LNCAP (cell line): ENCODE measurements at regions not wholly inside any gene's neighbourhood (a gene's known extent, or its start where the extent isn't known, plus 50 kb on each side); places are given as distances from the start of the nearest gene placed in this dataset.

Experiments used
- CTCF ChIP-seq: fragments of 450-650 bp; IDR thresholded peaks from 2 replicates; pipeline ENCODE4 v1.5.1; 2017; ENCODE audit warnings: mild to moderate bottlenecking

GRCh38 chr16:54509456-54509855, 222.9 kb upstream of the IRX3 start:
- TF ChIP-seq CTCF = no peak

DNA sequence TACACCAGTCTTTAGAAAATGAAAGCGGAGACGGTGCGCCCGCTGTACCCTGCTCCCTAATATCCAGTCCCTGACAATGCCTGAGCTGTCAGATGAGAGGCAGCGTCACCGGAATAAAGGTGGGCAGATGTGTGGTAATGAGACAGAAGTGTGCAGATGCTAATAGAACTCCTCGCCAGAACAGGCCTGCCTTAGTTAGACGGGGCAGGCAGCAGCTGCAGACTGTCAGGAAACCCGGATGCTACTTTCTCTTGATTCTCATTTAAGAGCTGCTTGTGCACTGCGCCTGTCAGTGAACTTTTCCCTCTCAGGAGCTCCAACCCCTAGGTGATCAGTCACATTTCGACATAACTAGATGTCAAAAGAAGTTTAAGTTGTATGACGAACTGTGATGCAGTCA, 221.8 kb upstream of the IRX3 start:
- no peak for TF ChIP-seq CTCF

DNA sequence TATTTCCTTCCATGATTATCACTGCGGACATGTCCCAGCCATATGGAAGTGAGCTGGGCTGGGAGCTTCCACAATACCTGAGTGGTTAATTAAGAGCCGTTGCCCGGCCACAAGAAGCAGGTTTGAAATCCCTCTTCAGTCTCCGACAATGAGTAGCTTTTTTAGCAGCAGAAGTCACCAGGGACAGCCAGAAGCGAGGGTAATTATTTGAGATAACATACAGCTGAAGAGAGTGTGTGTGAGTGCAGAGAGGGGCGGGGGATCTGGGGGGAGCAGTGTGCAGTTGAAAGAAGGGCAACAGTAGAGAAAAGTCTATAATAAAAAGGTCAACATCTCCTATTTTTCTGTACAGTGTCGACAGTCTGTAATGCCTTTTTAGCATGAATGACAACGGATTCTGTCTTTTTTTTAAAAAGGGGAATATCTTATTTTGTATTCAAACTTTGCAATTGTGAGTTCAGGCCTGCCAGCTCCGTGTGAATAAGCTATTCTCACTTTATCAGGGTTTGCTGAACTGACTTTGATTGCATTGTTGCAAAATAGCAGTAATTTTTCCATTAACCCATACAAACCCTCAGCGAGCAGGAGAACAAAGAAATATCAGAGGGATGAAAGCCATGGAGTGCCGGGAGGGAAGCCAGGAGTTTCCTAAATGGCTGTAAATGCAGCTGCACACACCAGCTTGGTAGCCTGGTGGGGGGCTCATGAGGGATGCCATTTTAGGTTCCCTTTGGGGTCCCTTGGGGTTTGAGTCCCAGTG, 220.3 kb upstream of the IRX3 start:
- TF ChIP-seq CTCF = no peak

- no peak for TF ChIP-seq CTCF
These were observed 219.6 kb upstream of the IRX3 start for GRCh38 chr16:54506214-54506580.

GRCh38 chr16:54505549-54506213, 219.1 kb upstream of the IRX3 start:
- TF ChIP-seq CTCF = no peak

DNA sequence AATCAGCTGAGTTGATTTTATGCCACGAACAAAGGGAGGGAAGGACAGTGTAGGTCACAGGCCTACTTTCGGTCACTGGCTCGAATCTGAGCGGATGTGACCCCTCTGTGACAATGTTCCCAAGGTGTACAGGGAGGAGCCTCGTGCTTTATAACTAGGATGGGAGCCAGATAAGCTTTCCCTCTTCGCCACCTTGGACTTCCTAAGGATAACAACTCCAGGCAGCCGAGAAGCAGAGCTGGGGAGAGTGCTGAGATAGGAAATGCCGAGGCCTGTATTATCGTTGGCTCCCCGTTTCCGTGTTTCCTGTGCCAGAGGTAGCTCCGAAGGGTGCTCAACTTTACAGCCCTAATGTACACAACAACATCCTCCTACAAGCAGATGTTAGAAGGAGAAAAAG, 217.8 kb upstream of the IRX3 start:
- no peak for TF ChIP-seq CTCF

DNA sequence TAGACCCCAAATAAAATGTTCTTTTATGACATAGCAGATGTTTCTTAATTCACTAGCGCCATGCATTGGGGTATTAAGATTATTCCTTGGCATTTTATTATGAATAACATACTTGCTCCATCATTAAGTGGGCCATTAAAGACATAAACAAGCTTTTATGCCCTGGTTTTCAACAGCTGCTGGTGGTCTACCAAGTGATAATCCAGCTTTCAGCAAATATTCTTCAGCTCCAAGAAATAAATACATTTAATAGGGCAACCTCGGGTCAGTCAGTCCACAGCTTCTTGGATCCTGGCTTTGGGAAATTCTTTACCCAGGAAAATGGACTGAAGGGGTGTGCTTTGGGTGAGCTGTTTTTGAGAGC, 217.3 kb upstream of the IRX3 start:
- no peak for TF ChIP-seq CTCF
